ENCODE measurements at regions not wholly inside any gene's neighbourhood (a gene's known extent, or its start where the extent isn't known, plus 50 kb on each side); places are given as distances from the start of the nearest gene placed in this dataset.

- no peak for DNase-seq (ENCODE audit: low read depth)
These were observed 277.8 kb downstream of the EIPR1 start for GRCh38 chr2:3099860-3100234.

- no peak for DNase-seq (ENCODE audit: low read depth)
These were observed 278.3 kb downstream of the EIPR1 start for GRCh38 chr2:3099145-3099859.

GRCh38 chr2:3098231-3098630, 279.4 kb downstream of the EIPR1 start:
- DNase-seq (ENCODE audit: low read depth), result no peak

- DNase-seq (ENCODE audit: low read depth), result no peak
These were observed 279.8 kb downstream of the EIPR1 start for GRCh38 chr2:3097804-3098203.

GRCh38 chr2:3094999-3095958, 282.3 kb downstream of the EIPR1 start:
- DNase-seq (ENCODE audit: low read depth), result no peak

- DNase-seq (ENCODE audit: low read depth), result no peak
These were observed 283.3 kb downstream of the EIPR1 start for GRCh38 chr2:3094318-3094717.

GRCh38 chr2:3091696-3092095, 285.9 kb downstream of the EIPR1 start:
- DNase-seq (ENCODE audit: low read depth), result no peak

- DNase-seq (ENCODE audit: low read depth), result no peak
These were observed 294.9 kb downstream of the EIPR1 start for GRCh38 chr2:3082705-3083104.

GRCh38 chr2:3079959-3080948, 297.4 kb downstream of the EIPR1 start:
- no peak for DNase-seq (ENCODE audit: low read depth)

- no peak for DNase-seq (ENCODE audit: low read depth)
These were observed 298.2 kb downstream of the EIPR1 start for GRCh38 chr2:3079466-3079865.

GRCh38 chr2:3078684-3079083, 298.9 kb downstream of the EIPR1 start:
- DNase-seq (ENCODE audit: low read depth), result no peak

GRCh38 chr2:3076848-3077642, 300.6 kb downstream of the EIPR1 start:
- DNase-seq (ENCODE audit: low read depth), result no peak

- DNase-seq (ENCODE audit: low read depth), result no peak
These were observed 301.7 kb downstream of the EIPR1 start for GRCh38 chr2:3075991-3076340.

GRCh38 chr2:3075316-3075990, 302.2 kb downstream of the EIPR1 start:
- DNase-seq (ENCODE audit: low read depth), result no peak

GRCh38 chr2:3073704-3074103, 303.9 kb downstream of the EIPR1 start:
- DNase-seq (ENCODE audit: low read depth), result no peak

- DNase-seq (ENCODE audit: low read depth), result no peak
These were observed 304.5 kb downstream of the EIPR1 start for GRCh38 chr2:3073041-3073595.

GRCh38 chr2:3071685-3072263, 305.8 kb downstream of the EIPR1 start:
- DNase-seq (ENCODE audit: low read depth), result no peak

- DNase-seq (ENCODE audit: low read depth), result no peak
These were observed 310.8 kb downstream of the EIPR1 start for GRCh38 chr2:3066831-3067230.

GRCh38 chr2:3065928-3066327, 311.7 kb downstream of the EIPR1 start:
- no peak for DNase-seq (ENCODE audit: low read depth)
